Fibroblast of lung (primary cell): ENCODE measurements at regions not wholly inside any gene's neighbourhood (a gene's known extent, or its start where the extent isn't known, plus 50 kb on each side); places are given as distances from the start of the nearest gene placed in this dataset.

Experiments
- CTCF ChIP-seq, 2 donors: IDR thresholded peaks in 1 of 2; conservative IDR thresholded peaks in 1 of 2; 1 replicate in 1 of 2; 2 replicates in 1 of 2; pipeline ENCODE4 v1.5.1; 2011 to 2012; ENCODE audit warnings: low read length in 2 of 2, control low read depth in 1 of 2, inconsistent platforms in 1 of 2, low read depth in 1 of 2, mild to moderate bottlenecking in 1 of 2
- EZH2 ChIP-seq: IDR thresholded peaks from 2 replicates; pipeline ENCODE4 v1.5.1; 2012; ENCODE audit warnings: low read length, control low read depth, mild to moderate bottlenecking; ENCODE audit errors: missing control alignments

GRCh38 chr6:77264970-77265369 lies 198.3 kb downstream of the HTR1B start:
- no peak for TF ChIP-seq CTCF (conservative IDR thresholded peaks at IDR 0.05 in 1 of 2, IDR thresholded peaks at IDR 0.05 in 1 of 2; ENCODE audit: low read depth in 1 of 2, low read length in 2 of 2)
- TF ChIP-seq EZH2, result no peak
